ENCODE measurements at regions not wholly inside any gene's neighbourhood (a gene's known extent, or its start where the extent isn't known, plus 50 kb on each side); places are given as distances from the start of the nearest gene placed in this dataset.

GRCh38 chr2:766255-766654 is 89.0 kb upstream of the TMEM18 start:
- TF ChIP-seq CTCF (IDR thresholded peaks at IDR 0.05) (no peak), POLR2A (IDR thresholded peaks at IDR 0.05) (no peak)
